Caco-2 (cell line): ENCODE measurements at regions not wholly inside any gene's neighbourhood (a gene's known extent, or its start where the extent isn't known, plus 50 kb on each side); places are given as distances from the start of the nearest gene placed in this dataset.

Experiments
- BruUV-seq: library from RNA; stranded (reverse); fragments of 400-500 nt; replicated peaks from 2 replicates; lab custom pipeline; 2021; lab: Mats Ljungman, UMichigan
- CTCF ChIA-PET: fragments of 300-600 bp; sonication (Branson Sonifier 250); formaldehyde crosslinking; loops from one replicate; lab custom pipeline; 2022; ENCODE audit warnings: antibody characterized with exemption; lab: Charles Lee
- POLR2A ChIA-PET: fragments of 300-600 bp; sonication (Branson Sonifier 250); formaldehyde crosslinking; loops from one replicate; lab custom pipeline; 2022; ENCODE audit warnings: antibody characterized with exemption; lab: Charles Lee
- DNase-seq, 2 experiments: peaks; one replicate each; pipeline versions ENCODE4 v3.0.0 to v3.0.0-alpha.2; 2020 to 2022
- H3K27me3 ChIP-seq: replicated peaks from 2 replicates; pipeline ENCODE4 v1.6.0; 2011; ENCODE audit warnings: low read length; ENCODE audit not compliant: control insufficient read depth, insufficient read depth
- H3K36me3 ChIP-seq: 2 replicates; pipeline ENCODE4 v1.5.1; 2011; ENCODE audit warnings: low read length; ENCODE audit not compliant: control insufficient read depth, insufficient read depth
- H3K4me1 ChIP-seq: fragments of 250-450 bp; sonication (Bioruptor Pico); 2 replicates; pipeline ENCODE4 v1.5.1; 2020; ENCODE audit warnings: mild to moderate bottlenecking
- H3K4me3 ChIP-seq: 2 replicates; pipeline ENCODE4 v1.5.1; 2011; ENCODE audit warnings: low read depth, mild to moderate bottlenecking, control low read depth, low read length
- H3K9me3 ChIP-seq: fragments of 250-450 bp; sonication (Bioruptor Pico); 2 replicates; pipeline ENCODE4 v1.5.1; 2020; ENCODE audit warnings: mild to moderate bottlenecking, moderate library complexity
- H3K27ac Mint-ChIP-seq: one replicate; pipeline ENCODE4 v1.8.0; 2022; ENCODE audit warnings: mixed read lengths; ENCODE audit not compliant: unreplicated experiment
- H3K27me3 Mint-ChIP-seq: one replicate; pipeline ENCODE4 v1.8.0; 2022; ENCODE audit warnings: mixed read lengths; ENCODE audit not compliant: insufficient read depth, unreplicated experiment
- H3K36me3 Mint-ChIP-seq: one replicate; pipeline ENCODE4 v1.8.0; 2022; ENCODE audit warnings: mild to moderate bottlenecking, mixed read lengths; ENCODE audit not compliant: insufficient read depth, unreplicated experiment
- H3K4me1 Mint-ChIP-seq: one replicate; pipeline ENCODE4 v1.8.0; 2022; ENCODE audit warnings: low read depth, mixed read lengths; ENCODE audit not compliant: unreplicated experiment
- H3K4me3 Mint-ChIP-seq: one replicate; pipeline ENCODE4 v1.8.0; 2022; ENCODE audit warnings: mild to moderate bottlenecking, moderate library complexity, mixed read lengths; ENCODE audit not compliant: unreplicated experiment
- H3K9me3 Mint-ChIP-seq: one replicate; pipeline ENCODE4 v1.8.0; 2022; ENCODE audit warnings: mixed read lengths; ENCODE audit not compliant: unreplicated experiment
- intact Hi-C: fragments of 100-400 bp; cut with micrococcal nuclease; formaldehyde crosslinking; loops from one replicate; pipeline ENCODE4 v1.10.0; 2022; ENCODE audit not compliant: unreplicated experiment
- TF ChIP-seq, protein P1 (sequence below), 2 experiments: fragments of 200-600 bp in 1 of 2; IDR thresholded peaks; 1 replicate in 1 of 2; 2 replicates in 1 of 2; pipeline versions ENCODE4 v1.5.1 to v1.8.0; 2011 to 2022; ENCODE audit warnings: antibody characterized with exemption in 1 of 2, control low read depth in 1 of 2, inconsistent platforms in 1 of 2, low read depth in 1 of 2, low read length in 1 of 2, mild to moderate bottlenecking in 1 of 2, moderate library complexity in 1 of 2; ENCODE audit not compliant: insufficient read depth in 1 of 2, severe bottlenecking in 1 of 2, unreplicated experiment in 1 of 2

DNA sequence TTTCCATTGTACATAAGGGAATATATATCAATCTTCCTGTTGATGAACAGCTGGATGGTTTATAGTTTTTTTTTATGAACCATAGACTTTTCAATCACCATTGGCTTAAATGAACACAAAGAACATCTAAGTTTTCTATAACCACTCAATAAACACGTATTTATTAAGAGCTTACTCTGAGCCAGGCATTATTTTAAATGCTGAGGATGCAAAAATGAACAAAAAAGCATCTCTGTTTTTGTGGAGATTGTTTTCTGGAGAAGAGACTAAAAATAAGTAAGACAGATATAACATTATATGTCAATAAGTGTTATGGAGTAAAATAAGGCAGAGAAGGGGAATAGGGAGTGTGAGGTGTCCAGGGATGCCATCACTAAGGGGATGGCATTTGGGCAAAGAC is 52.1 kb upstream of the SLC24A2 start:
- ChIA-PET POLR2A (no interaction called here), CTCF (no interaction called here)
- Histone ChIP-seq H3K36me3 (no peaks in the 10 kb centered on the region), H3K9me3 (no peaks in the 10 kb centered on the region), H3K4me1 (no peaks in the 10 kb centered on the region), H3K27me3 (no peaks in the 10 kb centered on the region), H3K4me3 (no peak overlapping the region)
- no peak overlapping the region for H3K27ac Mint-ChIP-seq
- H3K36me3 Mint-ChIP-seq: no peaks in the 10 kb centered on the region
- no peaks in the 10 kb centered on the region for H3K4me1 Mint-ChIP-seq
- peaks cover 3% of the 10 kb centered on the region for H3K27me3 Mint-ChIP-seq
- no TSS peak for BruUV-seq
- DNase-seq: no peak
- no peaks in the 10 kb centered on the region for H3K9me3 Mint-ChIP-seq
- intact Hi-C loops: no loop called here
- H3K4me3 Mint-ChIP-seq: no peak overlapping the region
- TF ChIP-seq, protein P1, sequence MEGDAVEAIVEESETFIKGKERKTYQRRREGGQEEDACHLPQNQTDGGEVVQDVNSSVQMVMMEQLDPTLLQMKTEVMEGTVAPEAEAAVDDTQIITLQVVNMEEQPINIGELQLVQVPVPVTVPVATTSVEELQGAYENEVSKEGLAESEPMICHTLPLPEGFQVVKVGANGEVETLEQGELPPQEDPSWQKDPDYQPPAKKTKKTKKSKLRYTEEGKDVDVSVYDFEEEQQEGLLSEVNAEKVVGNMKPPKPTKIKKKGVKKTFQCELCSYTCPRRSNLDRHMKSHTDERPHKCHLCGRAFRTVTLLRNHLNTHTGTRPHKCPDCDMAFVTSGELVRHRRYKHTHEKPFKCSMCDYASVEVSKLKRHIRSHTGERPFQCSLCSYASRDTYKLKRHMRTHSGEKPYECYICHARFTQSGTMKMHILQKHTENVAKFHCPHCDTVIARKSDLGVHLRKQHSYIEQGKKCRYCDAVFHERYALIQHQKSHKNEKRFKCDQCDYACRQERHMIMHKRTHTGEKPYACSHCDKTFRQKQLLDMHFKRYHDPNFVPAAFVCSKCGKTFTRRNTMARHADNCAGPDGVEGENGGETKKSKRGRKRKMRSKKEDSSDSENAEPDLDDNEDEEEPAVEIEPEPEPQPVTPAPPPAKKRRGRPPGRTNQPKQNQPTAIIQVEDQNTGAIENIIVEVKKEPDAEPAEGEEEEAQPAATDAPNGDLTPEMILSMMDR (IDR thresholded peaks at IDR 0.05; ENCODE audit: insufficient read depth in 1 of 2, low read depth in 1 of 2, low read length in 1 of 2, severe bottlenecking in 1 of 2, unreplicated experiment in 1 of 2): no peak
